ENCODE measurements at regions not wholly inside any gene's neighbourhood (a gene's known extent, or its start where the extent isn't known, plus 50 kb on each side); places are given as distances from the start of the nearest gene placed in this dataset.
"Not testable (repeated sequence)": the region's sequence is repeated elsewhere in the genome, so short reads cannot be mapped to it uniquely, and the experiment has no call there.

DNA sequence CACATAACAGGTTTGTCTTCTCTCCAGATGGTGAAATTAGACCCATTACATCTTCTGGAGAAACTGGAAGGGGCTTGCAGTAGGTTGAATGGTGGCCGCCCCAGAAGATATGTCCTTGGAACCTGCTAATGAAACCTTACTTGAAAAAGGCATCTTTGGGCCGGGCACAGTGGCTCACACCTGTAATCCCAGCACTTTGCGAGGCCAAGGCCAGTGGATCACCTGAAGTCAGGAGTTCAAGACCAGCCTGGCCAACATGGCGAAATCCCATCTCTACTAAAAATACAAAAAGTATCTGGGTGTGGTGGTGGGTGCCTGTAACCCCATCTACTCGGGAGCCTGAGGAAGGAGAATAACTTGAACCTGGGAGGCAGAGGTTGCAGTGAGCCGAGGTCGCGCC lies 53.2 kb upstream of the SH3PXD2B start:
- not testable (repeated sequence) for TF ChIP-seq CTCF, POLR2A (IDR thresholded peaks at IDR 0.05)
